Stimulated activated CD8-positive, alpha-beta memory T cell treated with anti-CD3 and anti-CD28 coated beads, Interleukin-4, amount 100 ng/mL, for 24 hours (primary cell): ENCODE measurements at regions not wholly inside any gene's neighbourhood (a gene's known extent, or its start where the extent isn't known, plus 50 kb on each side); places are given as distances from the start of the nearest gene placed in this dataset.

Experiments
- DNase-seq: peaks from one replicate; pipeline ENCODE4 v3.0.0-alpha.2; 2020; ENCODE audit warnings: low read depth

- DNase-seq, result no peak
Measured at GRCh38 chr3:194973366-194974000, 287.8 kb downstream of the FAM43A start.

- no peak for DNase-seq
Measured at GRCh38 chr3:194974468-194975135, 288.9 kb downstream of the FAM43A start.

GRCh38 chr3:194976049-194976451 lies 290.4 kb downstream of the FAM43A start:
- no peak for DNase-seq

GRCh38 chr3:194976874-194977273 lies 291.2 kb downstream of the FAM43A start:
- no peak for DNase-seq

- DNase-seq, result no peak
Measured at GRCh38 chr3:194977356-194977755, 291.7 kb downstream of the FAM43A start.

GRCh38 chr3:194979173-194979572 lies 291.8 kb downstream of the XXYLT1 start:
- no peak for DNase-seq

- DNase-seq, result no peak
Measured at GRCh38 chr3:194982472-194982871, 288.5 kb downstream of the XXYLT1 start.

GRCh38 chr3:194983121-194983520 lies 287.8 kb downstream of the XXYLT1 start:
- no peak for DNase-seq

- DNase-seq, result no peak
Measured at GRCh38 chr3:194983620-194984019, 287.3 kb downstream of the XXYLT1 start.

- no peak for DNase-seq
Measured at GRCh38 chr3:194984066-194984465, 286.9 kb downstream of the XXYLT1 start.

- no peak for DNase-seq
Measured at GRCh38 chr3:194984622-194985021, 286.3 kb downstream of the XXYLT1 start.

- DNase-seq, result no peak
Measured at GRCh38 chr3:194985031-194985578, 285.9 kb downstream of the XXYLT1 start.

GRCh38 chr3:194986208-194987043 lies 284.5 kb downstream of the XXYLT1 start:
- no peak for DNase-seq

- no peak for DNase-seq
Measured at GRCh38 chr3:194987571-194988494, 283.1 kb downstream of the XXYLT1 start.

- DNase-seq, result no peak
Measured at GRCh38 chr3:194988495-194989165, 282.3 kb downstream of the XXYLT1 start.

- DNase-seq, result no peak
Measured at GRCh38 chr3:194989241-194989640, 281.7 kb downstream of the XXYLT1 start.

- no peak for DNase-seq
Measured at GRCh38 chr3:194990454-194991337, 280.3 kb downstream of the XXYLT1 start.

GRCh38 chr3:194991338-194991654 lies 279.7 kb downstream of the XXYLT1 start:
- DNase-seq, result no peak

- no peak for DNase-seq
Measured at GRCh38 chr3:194993896-194994295, 277.1 kb downstream of the XXYLT1 start.

- no peak for DNase-seq
Measured at GRCh38 chr3:194994551-194994981, 276.4 kb downstream of the XXYLT1 start.
